G401 (cell line): ENCODE measurements at regions not wholly inside any gene's neighbourhood (a gene's known extent, or its start where the extent isn't known, plus 50 kb on each side); places are given as distances from the start of the nearest gene placed in this dataset.
A peak's percentile ranks its signal among the peaks of the same experiment; 100 is the strongest.
"Not testable (repeated sequence)": the region's sequence is repeated elsewhere in the genome, so short reads cannot be mapped to it uniquely, and the experiment has no call there.

ENCODE experiments used
- DNase-seq: peaks from one replicate; pipeline ENCODE4 v3.0.0-alpha.2; 2015; ENCODE audit warnings: low spot score
- in situ Hi-C: cut with HindIII; loops from 2 replicates; pipeline ENCODE4 v1.10.0; 2016; ENCODE audit warnings: low sequenced_read_pairs, mixed read lengths

GRCh38 chr16:85199880-85200279 lies 87.6 kb upstream of the CIBAR2 start:
- in situ Hi-C loops: no loop called here

GRCh38 chr16:85200471-85201278 lies 88.4 kb upstream of the CIBAR2 start:
- in situ Hi-C loops: no loop called here
- no peak for DNase-seq

More at GRCh38 chr16:85199880-85200279, 87.6 kb upstream of the CIBAR2 start:
- DNase-seq: no peak

- no peak for DNase-seq
- in situ Hi-C loops: no loop called here
These were observed 89.3 kb upstream of the CIBAR2 start for GRCh38 chr16:85201574-85201973.

GRCh38 chr16:85202051-85202601 lies 89.9 kb upstream of the CIBAR2 start:
- no peak for DNase-seq
- in situ Hi-C loops: no loop called here

- no peak for DNase-seq
- in situ Hi-C loops: no loop called here
These were observed 90.6 kb upstream of the CIBAR2 start for GRCh38 chr16:85202631-85203461.

GRCh38 chr16:85203462-85203813 lies 91.2 kb upstream of the CIBAR2 start:
- DNase-seq: no peak
- in situ Hi-C loops: no loop called here

GRCh38 chr16:85204242-85205010 lies 92.2 kb upstream of the CIBAR2 start:
- in situ Hi-C loops: no loop called here
- no peak for DNase-seq

- in situ Hi-C loops, DNase-seq: not testable (repeated sequence)
These were observed 93.0 kb upstream of the CIBAR2 start for GRCh38 chr16:85205257-85205656.

GRCh38 chr16:85205747-85206471 lies 93.6 kb upstream of the CIBAR2 start:
- DNase-seq: no peak
- in situ Hi-C loops: no loop called here

GRCh38 chr16:85206472-85207356 lies 94.4 kb upstream of the CIBAR2 start:
- DNase-seq: peak; percentile 83
- in situ Hi-C loops: no loop called here

- in situ Hi-C loops: no loop called here
- no peak for DNase-seq
These were observed 95.2 kb upstream of the CIBAR2 start for GRCh38 chr16:85207357-85207921.

GRCh38 chr16:85208181-85208580 lies 95.9 kb upstream of the CIBAR2 start:
- no peak for DNase-seq
- in situ Hi-C loops: no loop called here

GRCh38 chr16:85208643-85209520 lies 96.6 kb upstream of the CIBAR2 start:
- no peak for DNase-seq
- in situ Hi-C loops: no loop called here

GRCh38 chr16:85209526-85210121 lies 97.4 kb upstream of the CIBAR2 start:
- no peak for DNase-seq
- in situ Hi-C loops: no loop called here

GRCh38 chr16:85210423-85211169 lies 98.3 kb upstream of the CIBAR2 start:
- peak; percentile 57 for DNase-seq
- in situ Hi-C loops: no loop called here
